WERI-Rb-1 (cell line): ENCODE measurements at regions not wholly inside any gene's neighbourhood (a gene's known extent, or its start where the extent isn't known, plus 50 kb on each side); places are given as distances from the start of the nearest gene placed in this dataset.

Source experiments
- DNase-seq: peaks from one replicate; pipeline ENCODE4 v3.0.0-alpha.2; 2020
- H3K27ac ChIP-seq: fragments of 250-450 bp; sonication (Bioruptor Pico); 2 replicates; pipeline ENCODE4 v1.5.1; 2020; ENCODE audit warnings: mild to moderate bottlenecking, moderate library complexity
- H3K27me3 ChIP-seq: fragments of 250-450 bp; sonication (Bioruptor Pico); 2 replicates; pipeline ENCODE4 v1.5.1; 2021; ENCODE audit warnings: mild to moderate bottlenecking, low read depth, moderate library complexity; ENCODE audit not compliant: insufficient read depth, severe bottlenecking
- H3K36me3 ChIP-seq: fragments of 250-450 bp; sonication (Bioruptor Pico); 2 replicates; pipeline ENCODE4 v1.5.1; 2020; ENCODE audit warnings: mild to moderate bottlenecking, moderate library complexity
- H3K4me3 ChIP-seq: 2 replicates; pipeline ENCODE4 v1.5.1; 2011; ENCODE audit warnings: low read depth, mild to moderate bottlenecking, control low read depth, low read length
- H3K9me3 ChIP-seq: fragments of 250-450 bp; sonication (Bioruptor Pico); 2 replicates; pipeline ENCODE4 v1.5.1; 2021; ENCODE audit warnings: mild to moderate bottlenecking, moderate library complexity; ENCODE audit not compliant: severe bottlenecking
- CTCF ChIP-seq: IDR thresholded peaks from 2 replicates; pipeline ENCODE4 v1.5.1; 2011; ENCODE audit warnings: low read depth, mild to moderate bottlenecking, control low read depth, inconsistent platforms, low read length

DNA sequence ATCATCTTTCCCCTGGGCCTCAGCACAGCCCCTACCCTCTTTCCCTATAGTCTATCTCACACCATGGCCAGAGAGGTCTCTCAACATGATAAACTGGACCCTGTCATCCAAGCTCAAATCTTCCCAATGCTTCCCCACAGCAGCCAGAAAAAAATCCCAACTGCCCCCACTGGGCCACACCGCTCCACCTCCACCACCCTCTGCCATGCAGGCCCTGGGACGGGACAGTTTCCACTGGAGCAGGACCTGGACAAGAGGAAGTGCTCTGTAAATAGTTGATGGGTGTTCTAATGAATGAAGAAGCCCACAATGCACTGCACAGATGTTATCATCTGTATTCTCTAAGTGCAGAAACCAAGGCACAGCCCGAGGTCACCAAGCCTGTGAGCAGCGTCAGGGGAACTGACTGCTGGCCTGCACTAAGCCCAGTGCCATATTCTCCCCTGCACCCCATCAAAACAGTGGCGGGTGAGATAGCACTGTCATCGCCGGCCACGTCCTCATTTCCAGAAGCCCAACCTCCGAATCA, 161.1 kb downstream of the NUP210 start:
- DNase-seq: no peak
- Histone ChIP-seq H3K27ac (no peak overlapping the region), H3K27me3 (no peaks in the 10 kb centered on the region), H3K4me3 (no peak overlapping the region), H3K36me3 (peaks cover 4% of the 10 kb centered on the region; the same call in 1 of the 2 replicates), H3K9me3 (no peaks in the 10 kb centered on the region)
- TF ChIP-seq CTCF: no peak

DNA sequence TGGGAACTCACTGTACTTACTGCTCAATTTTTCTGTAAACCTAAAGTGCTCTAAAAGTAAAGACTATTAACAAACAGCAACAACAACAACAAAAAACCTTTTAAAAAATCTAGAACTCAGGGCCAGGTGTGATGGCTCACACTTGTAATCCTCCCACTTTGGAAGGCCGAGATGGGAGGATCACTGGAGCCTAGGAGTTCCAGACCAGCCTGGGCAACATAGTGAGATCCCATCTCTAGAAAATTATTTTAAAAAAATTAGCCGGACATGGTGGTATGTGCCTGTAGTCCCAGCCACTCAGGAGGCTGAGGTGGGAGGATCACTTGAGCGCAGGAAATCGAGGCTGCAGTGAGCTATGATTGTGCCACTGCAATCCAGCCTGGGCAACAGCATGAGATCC, 161.8 kb downstream of the NUP210 start:
- Histone ChIP-seq H3K36me3 (peaks cover 4% of the 10 kb centered on the region; the same call in 1 of the 2 replicates), H3K4me3 (no peak overlapping the region), H3K9me3 (no peaks in the 10 kb centered on the region), H3K27ac (no peak overlapping the region), H3K27me3 (no peaks in the 10 kb centered on the region)
- no peak for DNase-seq
- no peak for TF ChIP-seq CTCF

- no peaks in the 10 kb centered on the region for H3K27me3 ChIP-seq
- peaks cover under 1% of the 10 kb centered on the region; the same call in 1 of the 2 replicates for H3K36me3 ChIP-seq
- no peaks in the 10 kb centered on the region for H3K9me3 ChIP-seq
- TF ChIP-seq CTCF: no peak
- no peak for DNase-seq
- no peak overlapping the region for H3K27ac ChIP-seq
- H3K4me3 ChIP-seq: no peak overlapping the region
These were observed 162.5 kb downstream of the NUP210 start for GRCh38 chr3:13257666-13258065.

DNA sequence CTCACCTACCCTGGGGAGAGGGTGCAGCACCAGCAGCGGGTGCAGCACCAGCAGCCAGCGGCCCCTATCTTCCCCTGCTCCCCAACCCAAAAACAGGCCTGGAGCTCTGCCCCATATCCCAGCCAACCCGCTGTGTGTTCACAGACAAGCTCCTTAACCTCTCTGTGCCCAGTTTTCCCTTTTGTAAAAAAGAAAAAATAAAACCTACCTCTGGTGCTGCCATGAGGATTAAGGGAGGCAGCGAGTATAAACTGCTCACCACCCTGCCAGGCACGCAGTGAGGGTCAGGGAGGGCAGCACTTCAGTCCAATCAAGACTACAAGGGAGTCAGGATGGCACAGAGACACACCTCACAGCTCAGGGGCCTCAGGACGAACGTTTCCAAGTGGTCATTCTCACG, 163.3 kb downstream of the NUP210 start:
- no peak overlapping the region for H3K4me3 ChIP-seq
- TF ChIP-seq CTCF: no peak
- no peaks in the 10 kb centered on the region for H3K36me3 ChIP-seq
- no peaks in the 10 kb centered on the region for H3K27me3 ChIP-seq
- no peak for DNase-seq
- H3K9me3 ChIP-seq: no peaks in the 10 kb centered on the region
- no peak overlapping the region for H3K27ac ChIP-seq

- DNase-seq: no peak
- no peak for TF ChIP-seq CTCF
- Histone ChIP-seq H3K9me3 (no peaks in the 10 kb centered on the region), H3K27ac (no peak overlapping the region), H3K4me3 (no peak overlapping the region), H3K36me3 (no peaks in the 10 kb centered on the region), H3K27me3 (no peaks in the 10 kb centered on the region)
These were observed 165.8 kb downstream of the NUP210 start for GRCh38 chr3:13254028-13254951.
